HG03139 (cell line): ENCODE measurements at regions not wholly inside any gene's neighbourhood (a gene's known extent, or its start where the extent isn't known, plus 50 kb on each side); places are given as distances from the start of the nearest gene placed in this dataset.
"Not testable (repeated sequence)": the region's sequence is repeated elsewhere in the genome, so short reads cannot be mapped to it uniquely, and the experiment has no call there.

Experiments
- ATAC-seq: cut with Tn5 transposase; IDR thresholded peaks from one replicate; pipeline ENCODE4 v1.9.1; 2021; ENCODE audit not compliant: unreplicated experiment

- no peak for ATAC-seq
These were observed 517.8 kb upstream of the SLITRK5 start for GRCh38 chr13:87153371-87153770.

GRCh38 chr13:87166348-87166747 lies 504.8 kb upstream of the SLITRK5 start:
- ATAC-seq = no peak

DNA sequence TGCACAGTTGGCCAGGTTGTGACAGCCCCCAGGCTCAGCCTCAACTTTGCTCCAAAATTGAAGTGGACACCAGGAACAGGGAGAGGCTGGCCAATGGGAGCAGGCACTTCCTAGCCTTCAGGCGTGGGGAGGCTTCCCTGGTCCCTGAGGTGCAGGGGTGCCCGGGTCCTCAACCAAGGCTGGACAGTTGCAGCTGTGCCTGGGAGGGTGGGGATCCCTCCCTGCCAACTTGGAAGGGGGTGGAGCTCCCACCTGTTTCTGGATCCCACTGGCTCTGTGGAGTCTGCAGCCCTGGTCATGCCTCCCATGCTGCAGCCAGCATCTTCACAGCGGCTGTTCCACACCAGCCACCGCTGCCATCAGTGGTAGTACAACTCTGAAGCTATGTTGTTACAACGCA lies 502.8 kb upstream of the SLITRK5 start:
- no peak for ATAC-seq

GRCh38 chr13:87169337-87169736 lies 501.8 kb upstream of the SLITRK5 start:
- ATAC-seq = no peak

DNA sequence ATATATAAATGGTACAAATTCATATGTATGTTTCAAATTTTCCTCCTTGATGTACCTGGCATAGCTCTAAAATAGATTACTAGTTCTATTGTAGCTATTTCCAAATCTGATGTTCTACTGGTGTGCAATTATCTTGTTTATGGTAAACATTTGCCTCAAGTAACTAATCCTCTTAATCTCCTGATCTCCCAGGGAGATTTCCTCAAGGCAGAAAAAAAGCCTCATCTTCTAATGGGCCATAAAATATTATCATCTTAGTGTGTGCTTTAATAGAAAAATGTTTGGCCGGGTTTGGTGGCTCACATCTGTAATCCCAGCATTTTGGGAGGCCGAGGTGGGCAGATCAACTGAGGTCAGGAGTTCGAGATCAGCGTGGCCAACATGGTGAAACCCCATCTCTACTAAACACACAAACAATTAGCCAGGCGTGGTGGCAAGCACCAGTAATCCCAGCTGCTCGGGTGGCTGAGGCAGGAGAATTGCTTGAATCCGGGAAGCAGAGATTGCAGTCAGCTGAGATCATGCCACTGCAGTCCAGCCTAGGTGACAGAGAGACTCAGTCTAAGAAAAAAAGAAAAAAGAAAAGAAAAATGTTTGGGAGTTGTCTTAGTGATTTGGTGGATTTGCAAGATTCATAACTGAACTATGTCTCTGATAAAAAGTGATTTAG lies 498.9 kb upstream of the SLITRK5 start:
- no peak for ATAC-seq

DNA sequence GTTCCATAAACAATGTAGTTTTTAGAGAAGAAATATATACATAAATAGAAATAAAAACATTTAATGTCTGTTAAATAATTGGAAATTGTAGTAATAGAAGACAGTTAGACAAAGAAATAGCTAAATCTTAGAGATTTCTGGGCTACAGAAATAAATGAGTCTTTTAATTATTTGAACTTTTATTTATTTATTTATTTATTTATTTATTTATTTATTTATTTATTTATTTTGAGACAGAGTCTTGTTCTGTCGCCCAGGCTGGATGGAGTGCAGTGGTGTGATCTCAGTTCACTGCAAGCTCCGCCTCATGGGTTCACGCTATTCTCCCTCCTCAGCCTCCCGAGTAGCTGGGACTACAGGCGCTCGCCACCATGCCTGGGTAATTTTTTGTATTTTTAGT lies 486.0 kb upstream of the SLITRK5 start:
- ATAC-seq = not testable (repeated sequence)

- not testable (repeated sequence) for ATAC-seq
These were observed 484.5 kb upstream of the SLITRK5 start for GRCh38 chr13:87186647-87187046.

DNA sequence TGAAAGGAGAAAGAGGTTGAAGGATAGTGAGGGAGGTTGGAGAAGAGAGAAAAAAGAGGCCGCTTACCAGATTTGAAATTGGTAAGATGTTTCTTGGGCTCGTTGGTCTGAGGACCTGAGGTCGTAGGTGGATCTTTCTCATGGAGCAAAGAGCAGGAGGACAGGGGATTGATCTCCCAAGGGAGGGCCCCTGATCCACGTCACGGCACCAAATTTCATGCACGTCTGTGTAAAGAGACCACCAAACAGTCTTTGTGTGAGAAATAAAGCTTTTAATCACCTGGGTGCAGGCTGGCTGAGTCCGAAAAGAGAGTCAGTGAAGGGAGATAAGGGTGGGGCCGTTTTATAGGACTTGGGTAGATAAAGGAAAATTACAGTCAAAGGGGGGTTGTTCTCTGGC lies 479.7 kb upstream of the SLITRK5 start:
- ATAC-seq = not testable (repeated sequence)

- ATAC-seq = no peak
These were observed 472.8 kb upstream of the SLITRK5 start for GRCh38 chr13:87198371-87198770.

- no peak for ATAC-seq
These were observed 464.5 kb upstream of the SLITRK5 start for GRCh38 chr13:87206708-87207107.

- no peak for ATAC-seq
These were observed 463.7 kb upstream of the SLITRK5 start for GRCh38 chr13:87207280-87208003.

- no peak for ATAC-seq
These were observed 462.5 kb upstream of the SLITRK5 start for GRCh38 chr13:87208636-87209035.

DNA sequence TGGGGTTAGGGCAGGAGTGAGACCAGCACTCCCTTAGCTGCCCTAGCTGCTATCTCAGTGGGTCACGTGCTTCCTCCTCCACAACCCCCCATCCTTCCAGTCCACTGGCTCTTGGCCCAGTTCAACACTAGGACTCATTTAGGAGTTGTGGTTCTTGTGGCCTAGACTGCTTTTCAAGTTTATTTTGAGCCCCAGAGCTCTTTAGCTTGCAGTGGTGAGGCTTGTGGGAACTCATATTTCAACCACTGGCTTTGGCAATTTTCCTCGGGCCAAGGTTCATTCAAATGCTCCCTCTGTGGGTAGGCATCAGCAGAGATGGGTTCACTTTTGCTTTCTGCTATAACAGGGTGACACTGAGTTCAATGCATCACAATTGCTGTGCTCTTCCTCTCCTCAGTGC lies 436.2 kb upstream of the SLITRK5 start:
- ATAC-seq = no peak

DNA sequence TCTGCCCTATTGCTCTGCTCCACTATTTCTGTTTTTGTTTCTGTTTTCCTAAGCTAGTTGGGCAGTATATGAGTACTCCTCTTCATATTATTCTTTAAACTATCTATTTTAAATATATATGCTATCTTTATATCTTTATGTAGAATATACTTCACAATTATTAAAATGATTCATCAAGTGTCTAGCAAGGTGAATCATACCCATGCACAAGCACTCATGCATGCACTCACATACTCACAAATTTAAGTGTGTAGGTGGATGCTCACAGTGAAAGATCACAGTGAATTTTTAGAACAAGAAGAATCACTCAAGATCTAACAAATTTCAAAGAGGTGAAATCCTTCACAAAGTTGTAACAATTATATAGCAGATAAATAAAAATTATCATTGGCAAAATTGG lies 435.6 kb upstream of the SLITRK5 start:
- no peak for ATAC-seq

DNA sequence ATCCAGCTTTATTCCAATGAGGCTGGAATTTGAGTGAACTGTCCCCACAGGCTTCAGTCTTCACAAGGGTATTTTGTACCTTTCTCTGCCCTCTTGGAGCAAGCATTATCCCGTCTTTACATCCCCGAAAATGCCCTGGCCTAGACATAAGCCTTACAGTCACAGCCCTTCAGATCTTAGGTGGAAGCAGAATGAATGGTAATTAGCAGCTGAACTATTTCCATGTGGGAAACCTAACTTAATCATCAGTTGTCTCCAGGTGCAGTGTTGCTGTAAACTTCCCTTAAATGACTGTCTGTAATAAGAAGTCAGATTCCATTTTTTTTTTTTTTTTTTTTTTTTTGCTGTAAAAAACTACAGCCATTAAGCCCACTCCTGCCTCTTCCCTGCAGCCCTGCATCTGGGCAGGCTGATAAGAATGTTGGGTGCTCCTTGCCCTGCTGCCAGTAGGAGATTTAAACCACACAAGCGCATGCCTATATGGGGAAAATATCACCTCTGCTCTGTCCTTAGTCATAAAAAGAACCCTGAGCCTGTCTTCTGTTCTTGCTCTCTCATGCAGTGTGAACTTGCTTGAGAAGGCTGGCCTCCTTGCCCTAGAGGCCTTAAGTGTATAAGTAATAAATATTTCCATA lies 426.8 kb upstream of the SLITRK5 start:
- ATAC-seq = no peak

GRCh38 chr13:87249847-87250246 lies 421.3 kb upstream of the SLITRK5 start:
- ATAC-seq = not testable (repeated sequence)

- ATAC-seq = no peak
These were observed 415.8 kb upstream of the SLITRK5 start for GRCh38 chr13:87255394-87255793.

GRCh38 chr13:87259479-87260083 lies 411.6 kb upstream of the SLITRK5 start:
- ATAC-seq = no peak

DNA sequence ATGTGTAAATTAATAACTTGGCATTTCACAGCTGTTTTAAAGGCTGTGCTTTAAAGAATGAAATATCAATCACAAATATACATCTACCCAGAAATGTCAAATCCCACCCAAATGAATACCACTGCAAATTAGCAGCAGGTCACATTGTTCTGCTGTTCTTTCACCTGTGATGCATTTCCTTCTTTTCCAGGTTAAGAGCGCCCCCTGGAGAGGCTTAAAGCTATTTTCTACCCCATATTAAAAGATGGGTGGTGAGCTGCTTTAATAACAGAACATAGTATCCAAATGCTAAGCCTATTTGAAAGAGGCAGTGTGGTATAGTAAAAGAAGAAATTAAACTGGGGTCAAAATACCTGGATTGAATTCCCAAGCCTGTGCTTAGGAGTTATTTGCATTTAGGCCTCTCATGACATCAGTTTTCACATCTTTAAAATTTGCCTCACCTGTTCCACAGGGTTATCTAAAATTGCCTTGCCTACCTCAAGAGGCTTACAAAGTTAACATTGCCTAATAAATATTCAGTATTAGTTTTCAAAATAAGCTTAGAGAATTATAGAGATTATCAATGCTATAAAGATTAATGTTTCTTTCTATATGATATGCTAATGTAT lies 396.9 kb upstream of the SLITRK5 start:
- ATAC-seq = no peak

DNA sequence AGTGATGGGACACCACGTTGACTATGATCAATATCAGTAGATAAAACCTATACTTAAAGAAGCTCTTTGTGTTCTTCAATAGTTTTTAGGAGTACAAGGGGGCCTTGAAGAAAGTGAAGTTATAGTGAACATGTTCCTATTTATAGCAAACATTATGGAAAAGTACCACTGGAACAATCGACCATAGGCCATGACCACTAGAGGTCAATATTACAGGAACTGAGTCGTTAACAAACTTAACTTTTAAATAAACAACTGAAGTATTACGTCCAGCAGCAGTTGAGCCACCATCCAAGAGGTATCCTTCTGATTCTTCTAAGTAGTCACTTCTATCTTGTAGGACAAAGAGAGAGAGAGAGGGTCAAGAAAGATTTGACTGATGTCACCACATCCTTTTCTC lies 391.0 kb upstream of the SLITRK5 start:
- no peak for ATAC-seq

- no peak for ATAC-seq
These were observed 383.4 kb upstream of the SLITRK5 start for GRCh38 chr13:87287721-87288120.
